Testis (tissue), 2 donors: ENCODE measurements at regions not wholly inside any gene's neighbourhood (a gene's known extent, or its start where the extent isn't known, plus 50 kb on each side); places are given as distances from the start of the nearest gene placed in this dataset.
"Not testable (repeated sequence)": the region's sequence is repeated elsewhere in the genome, so short reads cannot be mapped to it uniquely, and the experiment has no call there.

Experiments used
- DNase-seq: peaks from one replicate; pipeline ENCODE4 v3.0.0-alpha.2; 2019
- H3K27ac ChIP-seq, 2 donors: fragments of 200-600 bp; sonication (generic); one replicate each; pipeline ENCODE4 v1.5.1; 2019
- H3K27me3 ChIP-seq: fragments of 200-600 bp; sonication (generic); one replicate; pipeline ENCODE4 v1.5.1; 2019
- H3K36me3 ChIP-seq: fragments of 200-600 bp; sonication (generic); one replicate; pipeline ENCODE4 v1.5.1; 2017; ENCODE audit warnings: low read depth; ENCODE audit errors: missing control alignments
- H3K4me1 ChIP-seq: fragments of 200-600 bp; sonication (generic); one replicate; pipeline ENCODE4 v1.5.1; 2019
- H3K4me3 ChIP-seq, 2 donors: fragments of 200-600 bp; sonication (generic); one replicate each; pipeline ENCODE4 v1.5.1; 2017 to 2019
- H3K9me3 ChIP-seq: fragments of 200-600 bp; sonication (generic); one replicate; pipeline ENCODE4 v1.5.1; 2017
- WGBS, 2 donors: methylation state at CpG; one replicate each; pipeline ENCODE4 v1.1.5; 2018; 5-methylcytosine and 5-hydroxymethylcytosine counted together
- intact Hi-C: fragments of 100-400 bp; cut with DNase I; formaldehyde crosslinking; loops from one replicate; pipeline ENCODE4 v1.15.1; 2023; ENCODE audit warnings: low total_unique reads

GRCh38 chr4:49288796-49289195 lies 302.7 kb downstream of the CWH43 start:
- intact Hi-C loops, DNase-seq, H3K27me3 ChIP-seq: not testable (repeated sequence)

GRCh38 chr4:49314815-49315214 lies 328.7 kb downstream of the CWH43 start:
- H3K9me3 ChIP-seq, H3K27ac ChIP-seq, DNase-seq, H3K4me1 ChIP-seq, intact Hi-C loops, H3K27me3 ChIP-seq, H3K4me3 ChIP-seq, H3K36me3 ChIP-seq: not testable (repeated sequence)
- 42 to 57% methylated on average over 15 to 18 of the region's 18 CpGs for WGBS, 2 donors

More at GRCh38 chr4:49288796-49289195, 302.7 kb downstream of the CWH43 start:
- WGBS, 2 donors, result 64 to 76% methylated on average over 11 of the region's 11 CpGs
- H3K9me3 ChIP-seq, H3K36me3 ChIP-seq, H3K27ac ChIP-seq, H3K4me3 ChIP-seq, H3K4me1 ChIP-seq: not testable (repeated sequence)

- intact Hi-C loops, DNase-seq, H3K9me3 ChIP-seq, H3K36me3 ChIP-seq, H3K4me3 ChIP-seq, H3K27me3 ChIP-seq, H3K27ac ChIP-seq, H3K4me1 ChIP-seq: not testable (repeated sequence)
- WGBS, 2 donors, result 66 to 70% methylated on average over 16 to 24 of the region's 24 CpGs
Measured at GRCh38 chr4:49320725-49321410, 334.8 kb downstream of the CWH43 start.

- intact Hi-C loops, DNase-seq, H3K27ac ChIP-seq, H3K4me3 ChIP-seq, H3K27me3 ChIP-seq, H3K9me3 ChIP-seq, H3K4me1 ChIP-seq, H3K36me3 ChIP-seq: not testable (repeated sequence)
- WGBS, 2 donors, result 57 to 70% methylated on average over 12 of the region's 12 CpGs
Measured at GRCh38 chr4:49321511-49322300, 335.6 kb downstream of the CWH43 start.

- H3K27me3 ChIP-seq, H3K36me3 ChIP-seq, H3K27ac ChIP-seq, intact Hi-C loops, H3K4me1 ChIP-seq, DNase-seq, H3K9me3 ChIP-seq, H3K4me3 ChIP-seq: not testable (repeated sequence)
- WGBS, 2 donors, result 58 to 60% methylated on average over 22 of the region's 22 CpGs
Measured at GRCh38 chr4:49322610-49323572, 336.8 kb downstream of the CWH43 start.

GRCh38 chr4:49323573-49323940 lies 337.5 kb downstream of the CWH43 start:
- DNase-seq, intact Hi-C loops, H3K9me3 ChIP-seq, H3K36me3 ChIP-seq, H3K27ac ChIP-seq, H3K4me1 ChIP-seq, H3K27me3 ChIP-seq, H3K4me3 ChIP-seq: not testable (repeated sequence)
- WGBS, 2 donors, result 58 to 74% methylated on average over 4 to 6 of the region's 10 CpGs
